ENCODE measurements at regions not wholly inside any gene's neighbourhood (a gene's known extent, or its start where the extent isn't known, plus 50 kb on each side); places are given as distances from the start of the nearest gene placed in this dataset.
"Not testable (repeated sequence)": the region's sequence is repeated elsewhere in the genome, so short reads cannot be mapped to it uniquely, and the experiment has no call there.

GRCh38 chr12:90499795-90500194, 455.2 kb downstream of the CCER1 start:
- no peak for DNase-seq

- DNase-seq, result no peak
These were observed 456.9 kb downstream of the CCER1 start for GRCh38 chr12:90497923-90498545.

DNA sequence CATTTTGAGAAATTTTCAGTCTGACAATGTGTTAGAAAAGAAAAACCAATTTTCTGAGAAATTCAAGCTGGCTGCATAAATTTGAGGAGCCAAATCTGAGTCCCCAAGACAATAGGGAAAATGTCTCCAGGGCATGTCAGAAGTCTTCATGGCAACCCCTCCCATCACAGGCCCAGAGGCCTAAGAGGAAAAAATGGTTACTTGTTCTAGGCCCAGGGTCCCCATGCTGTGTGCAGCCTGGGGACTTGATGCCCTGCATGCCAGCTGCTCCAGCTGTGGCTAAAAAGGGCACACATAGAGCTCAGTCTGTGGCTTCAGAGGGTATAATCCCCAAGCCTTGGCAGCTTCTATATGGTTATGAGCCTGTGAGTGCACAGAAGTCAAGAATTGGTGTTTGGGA, 464.6 kb downstream of the CCER1 start:
- DNase-seq, result no peak

DNA sequence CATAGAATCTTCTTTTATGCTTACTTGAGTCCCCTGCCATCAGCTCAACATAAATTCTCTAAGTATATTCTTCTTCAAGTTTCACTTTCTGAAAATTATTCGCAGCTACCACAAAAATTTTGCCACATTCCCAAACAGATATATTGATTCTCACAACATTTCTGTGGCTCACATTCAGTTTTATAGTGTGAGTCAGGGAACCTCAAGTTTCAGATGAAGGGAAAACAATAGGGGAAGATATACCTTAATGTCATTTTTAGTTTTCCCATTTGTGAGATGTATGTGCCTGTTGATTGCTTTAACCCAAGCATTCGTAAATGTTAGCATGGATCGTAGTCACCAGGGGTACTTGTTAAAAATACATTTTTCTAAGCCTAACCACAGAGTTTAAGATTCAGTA, 465.8 kb downstream of the CCER1 start:
- no peak for DNase-seq

GRCh38 chr12:90485560-90485959, 469.4 kb downstream of the CCER1 start:
- no peak for DNase-seq

- DNase-seq, result no peak
These were observed 470.9 kb downstream of the CCER1 start for GRCh38 chr12:90484094-90484493.

GRCh38 chr12:90481748-90482147, 473.2 kb downstream of the CCER1 start:
- DNase-seq, result no peak

- no peak for DNase-seq
These were observed 475.7 kb downstream of the CCER1 start for GRCh38 chr12:90479237-90479636.

DNA sequence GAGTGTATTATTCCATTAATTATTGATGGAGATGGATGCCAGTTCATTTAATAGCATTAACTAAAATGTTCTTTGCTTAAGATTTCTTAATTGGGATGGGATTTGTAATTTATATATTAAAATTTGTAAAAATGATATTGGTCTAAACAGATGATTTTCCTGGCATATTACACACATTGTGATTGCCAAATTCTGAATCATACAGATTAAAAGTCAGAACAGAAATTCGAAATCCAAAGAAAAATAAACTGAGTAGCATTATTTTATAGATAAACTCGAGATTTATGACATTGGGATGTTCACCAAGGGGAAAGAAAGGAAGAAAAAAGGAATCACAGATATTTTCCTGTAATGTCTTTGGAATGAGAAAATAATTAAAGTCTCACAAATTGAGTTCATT, 481.1 kb downstream of the CCER1 start:
- no peak for DNase-seq

- DNase-seq, result no peak
These were observed 494.3 kb downstream of the CCER1 start for GRCh38 chr12:90460681-90461080.

GRCh38 chr12:90456248-90456647, 498.7 kb downstream of the CCER1 start:
- DNase-seq, result no peak

DNA sequence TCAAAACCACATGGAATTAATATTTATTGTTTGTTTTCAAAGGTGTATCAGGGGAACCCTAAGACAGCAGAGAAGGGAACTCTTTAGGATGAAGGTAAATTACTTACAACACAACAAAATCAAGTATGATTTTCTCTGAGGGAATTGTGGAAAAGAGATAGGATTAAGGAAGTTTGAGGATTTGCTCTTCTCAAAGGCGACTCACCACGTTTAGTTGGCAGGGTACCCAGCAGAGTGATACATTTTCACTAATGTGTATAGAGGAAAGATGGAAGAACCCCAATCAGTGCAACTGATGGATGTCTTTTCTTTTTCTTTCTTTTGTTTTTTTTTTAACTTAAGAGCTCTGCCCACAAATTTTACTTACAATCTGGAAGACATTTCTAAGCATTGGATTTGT, 499.2 kb downstream of the CCER1 start:
- DNase-seq, result no peak

- DNase-seq, result peak; percentile 29
These were observed 505.4 kb downstream of the CCER1 start for GRCh38 chr12:90449611-90450010.

DNA sequence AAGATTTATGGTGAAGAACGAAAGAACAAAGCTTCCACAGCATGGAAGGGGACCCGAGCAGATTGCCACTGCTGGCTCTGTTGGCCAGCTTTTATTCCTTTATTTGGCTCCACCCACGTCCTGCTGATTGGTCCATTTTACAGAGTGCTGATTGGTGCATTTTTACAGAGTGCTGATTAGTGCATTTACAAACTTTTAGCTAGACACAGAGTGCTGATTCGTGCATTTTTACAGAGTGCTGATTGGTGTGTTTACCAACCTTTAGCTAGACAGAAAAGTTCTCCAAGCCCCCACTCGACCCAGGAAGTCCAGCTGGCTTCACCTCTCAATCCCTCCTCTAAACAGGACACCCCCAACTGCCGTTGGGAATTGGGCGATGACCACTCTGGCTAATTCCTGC, 511.5 kb downstream of the CCER1 start:
- DNase-seq, result not testable (repeated sequence)

GRCh38 chr12:90441431-90441830, 513.5 kb downstream of the CCER1 start:
- DNase-seq, result no peak

- DNase-seq, result no peak
These were observed 526.1 kb downstream of the CCER1 start for GRCh38 chr12:90428881-90429280.

DNA sequence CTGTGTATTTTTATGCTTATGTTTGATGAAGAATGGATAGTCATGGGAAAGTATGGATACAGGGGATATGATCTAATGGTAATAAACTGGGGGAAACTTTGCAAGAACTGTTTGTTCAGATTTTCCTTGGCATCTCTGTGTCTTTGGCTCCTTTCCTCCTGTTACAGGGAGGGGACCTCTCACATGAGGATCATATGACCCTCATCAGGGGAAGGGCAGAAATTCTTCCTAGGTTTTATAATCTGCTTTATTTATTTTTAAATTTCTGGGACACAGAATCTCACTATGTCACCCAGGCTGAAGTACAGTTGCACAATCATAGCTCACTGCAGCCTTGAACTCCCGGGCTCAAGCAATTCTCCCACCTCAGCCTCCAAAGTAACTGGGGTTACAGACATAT, 526.5 kb downstream of the CCER1 start:
- peak; percentile 25 for DNase-seq

DNA sequence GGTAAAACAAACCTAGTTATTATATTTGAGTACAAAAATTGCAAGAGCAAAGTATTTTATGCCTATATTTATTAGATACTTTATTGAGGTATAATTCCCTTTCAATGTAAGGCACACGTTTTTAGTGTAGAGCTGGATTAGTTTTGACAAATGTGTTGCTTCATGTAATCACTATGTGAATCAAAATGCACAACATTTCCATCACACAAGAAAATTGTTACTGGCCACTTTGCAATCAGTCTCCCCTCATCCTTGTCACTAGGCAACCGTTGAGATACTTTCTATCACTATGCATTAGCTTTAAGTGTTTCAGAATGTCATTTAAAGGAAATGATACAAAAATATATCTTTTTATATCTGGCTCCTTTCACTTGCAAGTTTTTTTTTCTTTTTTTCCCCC, 531.0 kb downstream of the CCER1 start:
- DNase-seq, result no peak

- DNase-seq, result no peak
These were observed 544.0 kb downstream of the CCER1 start for GRCh38 chr12:90410962-90411361.

DNA sequence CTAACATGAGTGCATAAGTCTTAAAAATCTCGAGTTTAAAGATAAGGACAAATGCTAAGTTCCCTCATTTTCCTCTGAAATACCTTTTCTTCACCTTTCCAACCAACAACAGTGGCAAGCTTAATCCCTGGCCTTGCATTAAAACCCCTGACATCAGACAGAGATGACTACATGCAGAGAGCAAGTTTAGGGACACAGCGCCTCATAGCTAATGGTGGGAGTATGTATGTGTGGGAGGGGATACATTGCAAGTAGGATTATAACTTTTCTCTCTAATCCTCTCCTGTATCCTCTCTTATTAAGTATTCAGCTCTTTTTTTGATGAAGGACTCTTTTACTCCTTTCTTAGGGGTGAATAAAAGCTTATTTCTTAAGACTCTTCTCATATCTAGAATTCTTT, 547.1 kb downstream of the CCER1 start:
- no peak for DNase-seq

DNA sequence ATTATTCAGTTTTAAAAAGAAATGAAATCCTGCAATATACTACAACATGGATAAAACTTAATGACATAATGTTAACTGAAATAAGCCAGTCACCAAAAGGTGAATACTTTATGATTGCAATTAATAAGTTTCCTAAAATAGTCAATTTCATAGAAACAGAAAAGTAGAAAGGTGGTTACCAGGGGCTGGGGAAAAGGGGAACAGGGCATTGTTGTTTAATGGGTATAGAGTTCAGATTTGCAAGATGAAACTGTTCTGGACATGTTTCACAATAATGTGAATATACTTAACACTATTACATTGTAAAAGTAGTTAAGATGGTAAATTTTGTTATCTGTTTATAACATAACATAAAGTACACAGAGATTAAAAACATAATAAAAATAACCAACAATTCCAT, 550.9 kb downstream of the CCER1 start:
- DNase-seq, result no peak

- no peak for DNase-seq
These were observed 553.8 kb downstream of the CCER1 start for GRCh38 chr12:90401185-90401584.

GRCh38 chr12:90399357-90399756, 555.6 kb downstream of the CCER1 start:
- no peak for DNase-seq

DNA sequence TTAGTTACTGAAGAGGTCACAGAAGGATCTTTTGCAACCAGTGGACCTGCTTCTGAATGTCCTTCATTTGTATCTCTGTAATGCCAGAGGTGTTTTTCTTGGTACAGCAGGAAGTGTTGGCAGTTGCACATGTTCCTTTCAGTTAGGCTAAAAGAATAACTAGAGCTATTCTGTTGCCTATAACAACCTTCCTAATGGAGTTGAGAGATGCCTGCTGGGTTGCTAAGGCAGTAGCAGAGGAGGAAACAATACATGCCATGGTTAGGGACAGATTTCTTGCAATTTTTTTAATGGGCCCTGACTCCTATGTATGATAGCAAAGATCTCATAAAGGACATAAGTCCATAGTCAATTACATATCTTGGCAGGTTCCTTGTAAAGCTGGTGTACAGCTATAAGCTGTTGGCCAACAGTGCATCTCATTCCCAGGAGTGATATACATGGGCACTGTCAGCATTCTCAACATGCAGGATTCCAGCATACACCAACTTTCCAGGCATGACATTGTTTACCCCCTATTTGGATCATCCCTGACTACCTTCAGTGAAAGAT, 556.6 kb downstream of the CCER1 start:
- DNase-seq, result no peak

- no peak for DNase-seq
These were observed 558.4 kb downstream of the CCER1 start for GRCh38 chr12:90396556-90396955.

Data from hindlimb muscle (tissue), 1 donor.